ENCODE measurements at regions not wholly inside any gene's neighbourhood (a gene's known extent, or its start where the extent isn't known, plus 50 kb on each side); places are given as distances from the start of the nearest gene placed in this dataset.
A peak's percentile ranks its signal among the peaks of the same experiment; 100 is the strongest.

DNA sequence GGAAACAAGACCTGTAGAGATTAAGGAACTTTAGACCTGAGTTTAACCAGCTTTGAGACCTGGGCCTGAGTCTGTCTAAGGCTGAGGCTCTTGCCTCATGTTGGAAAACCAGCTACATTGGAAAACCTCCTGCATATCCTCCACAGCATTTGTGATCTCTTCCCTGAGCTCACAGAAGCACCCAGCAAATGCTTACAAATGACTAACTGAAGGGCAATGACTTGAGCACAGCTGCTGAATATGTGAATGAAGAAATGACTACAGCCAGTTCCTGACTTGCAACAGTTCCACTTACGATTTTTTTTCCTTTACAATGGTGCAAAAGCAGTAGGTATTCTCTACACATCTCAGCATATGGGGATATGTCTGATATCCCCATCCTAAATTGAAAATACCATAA lies 112.4 kb upstream of the RREB1 start:
- H3K27ac ChIP-seq = no peak overlapping the region
- H3K9me2 ChIP-seq (replicated peaks; ENCODE audit: insufficient read depth) = no peaks in the 10 kb centered on the region

DNA sequence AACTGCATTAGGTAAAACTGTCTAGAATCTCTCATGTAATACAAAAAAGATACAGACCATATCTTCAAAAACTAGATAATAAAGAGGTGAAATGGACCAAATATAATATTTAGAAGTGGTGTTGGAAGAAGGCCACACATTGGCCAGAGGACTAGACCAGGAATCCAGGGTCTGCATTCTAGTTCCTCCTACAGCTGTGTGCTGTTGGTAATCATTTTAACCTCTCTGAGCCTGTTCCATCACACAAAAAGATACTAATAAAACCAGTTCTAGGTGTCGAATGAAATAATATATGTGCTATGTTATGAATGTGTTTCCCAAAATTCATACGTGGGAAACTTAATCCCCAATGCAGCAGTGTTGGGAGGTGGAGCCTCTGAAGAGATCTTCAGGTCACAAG lies 111.6 kb upstream of the RREB1 start:
- no peaks in the 10 kb centered on the region for H3K36me3 ChIP-seq (replicated peaks; ENCODE audit: insufficient read depth, low read depth)
- H3K9me3 ChIP-seq (ENCODE audit: low read depth) = no peaks in the 10 kb centered on the region
- H3K9me2 ChIP-seq (replicated peaks; ENCODE audit: insufficient read depth) = no peaks in the 10 kb centered on the region
- H3K4me1 ChIP-seq (ENCODE audit: insufficient read depth) = peaks cover 9% of the 10 kb centered on the region
- WGBS (ENCODE audit: low lambda C conversion rate, missing lambda C conversion rate) = 97% methylated on average over 2 of the region's 2 CpGs
- H3K79me2 ChIP-seq = no peaks in the 10 kb centered on the region
- H3K4me2 ChIP-seq = no peak overlapping the region
- no peak for DNase-seq (ENCODE audit: low spot score)
- no peaks in the 10 kb centered on the region for H4K20me1 ChIP-seq (ENCODE audit: insufficient read depth, poor library complexity, severe bottlenecking)
- H3K27ac ChIP-seq = no peak overlapping the region
- no peaks in the 10 kb centered on the region for H3K27me3 ChIP-seq
- H3K4me3 ChIP-seq = no peak overlapping the region
- TF ChIP-seq, protein P1, sequence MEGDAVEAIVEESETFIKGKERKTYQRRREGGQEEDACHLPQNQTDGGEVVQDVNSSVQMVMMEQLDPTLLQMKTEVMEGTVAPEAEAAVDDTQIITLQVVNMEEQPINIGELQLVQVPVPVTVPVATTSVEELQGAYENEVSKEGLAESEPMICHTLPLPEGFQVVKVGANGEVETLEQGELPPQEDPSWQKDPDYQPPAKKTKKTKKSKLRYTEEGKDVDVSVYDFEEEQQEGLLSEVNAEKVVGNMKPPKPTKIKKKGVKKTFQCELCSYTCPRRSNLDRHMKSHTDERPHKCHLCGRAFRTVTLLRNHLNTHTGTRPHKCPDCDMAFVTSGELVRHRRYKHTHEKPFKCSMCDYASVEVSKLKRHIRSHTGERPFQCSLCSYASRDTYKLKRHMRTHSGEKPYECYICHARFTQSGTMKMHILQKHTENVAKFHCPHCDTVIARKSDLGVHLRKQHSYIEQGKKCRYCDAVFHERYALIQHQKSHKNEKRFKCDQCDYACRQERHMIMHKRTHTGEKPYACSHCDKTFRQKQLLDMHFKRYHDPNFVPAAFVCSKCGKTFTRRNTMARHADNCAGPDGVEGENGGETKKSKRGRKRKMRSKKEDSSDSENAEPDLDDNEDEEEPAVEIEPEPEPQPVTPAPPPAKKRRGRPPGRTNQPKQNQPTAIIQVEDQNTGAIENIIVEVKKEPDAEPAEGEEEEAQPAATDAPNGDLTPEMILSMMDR (IDR thresholded peaks at IDR 0.05; ENCODE audit: poor library complexity) = no peak
- TF ChIP-seq EZH2 (IDR thresholded peaks at IDR 0.05; ENCODE audit: borderline replicate concordance) (no peak), EZH2phosphoT487 (IDR thresholded peaks at IDR 0.05; ENCODE audit: low read depth, severe bottlenecking, unreplicated experiment) (no peak)
- no peak overlapping the region for H2AFZ ChIP-seq

More for the DNA sequence above, 112.4 kb upstream of the RREB1 start:
- H4K20me1 ChIP-seq (ENCODE audit: insufficient read depth, poor library complexity, severe bottlenecking) = no peaks in the 10 kb centered on the region
- H3K4me1 ChIP-seq (ENCODE audit: insufficient read depth) = peaks cover 9% of the 10 kb centered on the region
- H3K36me3 ChIP-seq (replicated peaks; ENCODE audit: insufficient read depth, low read depth) = no peaks in the 10 kb centered on the region
- no peak overlapping the region for H2AFZ ChIP-seq
- H3K27me3 ChIP-seq = no peaks in the 10 kb centered on the region
- H3K9me3 ChIP-seq (ENCODE audit: low read depth) = no peaks in the 10 kb centered on the region
- TF ChIP-seq, protein P1 (IDR thresholded peaks at IDR 0.05; ENCODE audit: poor library complexity) = no peak
- no peak for TF ChIP-seq EZH2phosphoT487 (IDR thresholded peaks at IDR 0.05; ENCODE audit: low read depth, severe bottlenecking, unreplicated experiment)
- TF ChIP-seq EZH2 (IDR thresholded peaks at IDR 0.05; ENCODE audit: borderline replicate concordance) = no peak
- no peak overlapping the region for H3K4me3 ChIP-seq
- 93% methylated on average over 1 of the region's 1 CpG for WGBS (ENCODE audit: low lambda C conversion rate, missing lambda C conversion rate)
- no peak for DNase-seq (ENCODE audit: low spot score)
- no peak overlapping the region for H3K4me2 ChIP-seq
- no peaks in the 10 kb centered on the region for H3K79me2 ChIP-seq

- no peaks in the 10 kb centered on the region for H3K9me2 ChIP-seq (replicated peaks; ENCODE audit: insufficient read depth)
- peak; percentile 57 for TF ChIP-seq EZH2phosphoT487 (IDR thresholded peaks at IDR 0.05; ENCODE audit: low read depth, severe bottlenecking, unreplicated experiment)
- TF ChIP-seq, protein P1 (IDR thresholded peaks at IDR 0.05; ENCODE audit: poor library complexity) = no peak
- no peaks in the 10 kb centered on the region for H3K36me3 ChIP-seq (replicated peaks; ENCODE audit: insufficient read depth, low read depth)
- H4K20me1 ChIP-seq (ENCODE audit: insufficient read depth, poor library complexity, severe bottlenecking) = no peaks in the 10 kb centered on the region
- H3K27me3 ChIP-seq = no peaks in the 10 kb centered on the region
- H2AFZ ChIP-seq = no peak overlapping the region
- no peak overlapping the region for H3K4me2 ChIP-seq
- peak overlapping the region; percentile 27 for H3K27ac ChIP-seq
- DNase-seq (ENCODE audit: low spot score) = peak; percentile 50
- H3K9me3 ChIP-seq (ENCODE audit: low read depth) = no peaks in the 10 kb centered on the region
- WGBS (ENCODE audit: low lambda C conversion rate, missing lambda C conversion rate) = 46% methylated on average over 11 of the region's 11 CpGs
- H3K79me2 ChIP-seq = no peaks in the 10 kb centered on the region
- H3K4me3 ChIP-seq = no peak overlapping the region
- peaks cover 9% of the 10 kb centered on the region for H3K4me1 ChIP-seq (ENCODE audit: insufficient read depth)
Observed at GRCh38 chr6:6997263-6998193, 110.2 kb upstream of the RREB1 start.
